ENCODE measurements at regions not wholly inside any gene's neighbourhood (a gene's known extent, or its start where the extent isn't known, plus 50 kb on each side); places are given as distances from the start of the nearest gene placed in this dataset.

DNA sequence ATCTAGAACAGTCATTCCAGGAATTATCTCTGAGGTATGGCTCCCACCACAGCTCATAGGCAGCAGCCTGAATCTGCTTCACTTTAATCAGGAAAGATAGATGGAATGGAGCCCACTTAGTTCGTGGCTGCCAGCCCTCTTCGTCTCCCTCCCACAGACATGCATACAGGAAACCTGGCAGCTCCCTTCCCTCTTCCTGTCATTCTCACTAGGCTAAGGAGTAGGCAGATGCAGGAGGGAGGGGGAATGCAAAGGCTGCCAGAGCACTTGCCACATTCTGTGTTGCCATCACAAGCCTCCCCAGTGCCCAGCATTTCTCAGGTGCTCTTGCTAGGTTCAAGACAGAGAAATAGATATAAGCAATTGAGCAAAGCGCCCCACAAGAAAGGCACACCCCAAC is 378.9 kb downstream of the ELAVL2 start:
- Histone ChIP-seq H3K27ac (ENCODE audit: low read depth, low read length, poor library complexity, severe bottlenecking) (no peak overlapping the region), H4K20me1 (ENCODE audit: insufficient read depth, low read length) (no peaks in the 10 kb centered on the region), H3K4me1 (ENCODE audit: insufficient read depth, low read length, poor library complexity, severe bottlenecking) (no peaks in the 10 kb centered on the region), H3K79me2 (ENCODE audit: insufficient read depth, low read depth, low read length) (no peaks in the 10 kb centered on the region), H3K9me2 (ENCODE audit: insufficient read depth, low read length) (no peaks in the 10 kb centered on the region), H3K4me2 (ENCODE audit: low read length) (no peak overlapping the region), H2AFZ (ENCODE audit: low read length) (no peak overlapping the region), H3K36me3 (ENCODE audit: insufficient read depth, low read length) (no peaks in the 10 kb centered on the region), H3K4me3 (ENCODE audit: low read depth, low read length, poor library complexity, severe bottlenecking) (no peak overlapping the region), H3K9me3 (ENCODE audit: low read length) (no peaks in the 10 kb centered on the region)
- ChIA-PET POLR2A (interaction anchor here (0.8 kb wide), 1 partner anchor 8 kb away, joined by 5 read pairs; no protein-coding TSS in a partner anchor), CTCF (ENCODE audit: unreplicated experiment) (no interaction called here)
- BruUV-seq (replicated peaks), result no TSS peak
- TF ChIP-seq, protein P1, sequence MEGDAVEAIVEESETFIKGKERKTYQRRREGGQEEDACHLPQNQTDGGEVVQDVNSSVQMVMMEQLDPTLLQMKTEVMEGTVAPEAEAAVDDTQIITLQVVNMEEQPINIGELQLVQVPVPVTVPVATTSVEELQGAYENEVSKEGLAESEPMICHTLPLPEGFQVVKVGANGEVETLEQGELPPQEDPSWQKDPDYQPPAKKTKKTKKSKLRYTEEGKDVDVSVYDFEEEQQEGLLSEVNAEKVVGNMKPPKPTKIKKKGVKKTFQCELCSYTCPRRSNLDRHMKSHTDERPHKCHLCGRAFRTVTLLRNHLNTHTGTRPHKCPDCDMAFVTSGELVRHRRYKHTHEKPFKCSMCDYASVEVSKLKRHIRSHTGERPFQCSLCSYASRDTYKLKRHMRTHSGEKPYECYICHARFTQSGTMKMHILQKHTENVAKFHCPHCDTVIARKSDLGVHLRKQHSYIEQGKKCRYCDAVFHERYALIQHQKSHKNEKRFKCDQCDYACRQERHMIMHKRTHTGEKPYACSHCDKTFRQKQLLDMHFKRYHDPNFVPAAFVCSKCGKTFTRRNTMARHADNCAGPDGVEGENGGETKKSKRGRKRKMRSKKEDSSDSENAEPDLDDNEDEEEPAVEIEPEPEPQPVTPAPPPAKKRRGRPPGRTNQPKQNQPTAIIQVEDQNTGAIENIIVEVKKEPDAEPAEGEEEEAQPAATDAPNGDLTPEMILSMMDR (conservative IDR thresholded peaks at IDR 0.05; ENCODE audit: low read length), result no peak
- TF ChIP-seq EZH2phosphoT487 (IDR thresholded peaks at IDR 0.05; ENCODE audit: borderline replicate concordance, low read depth, low read length), result no peak
- no peak for DNase-seq (ENCODE audit: low spot score)
- intact Hi-C loops (cut with micrococcal nuclease; ENCODE audit: unreplicated experiment), result no loop called here

- H2AFZ ChIP-seq (ENCODE audit: low read length), result no peak overlapping the region
- H3K9me2 ChIP-seq (ENCODE audit: insufficient read depth, low read length), result no peaks in the 10 kb centered on the region
- CTCF ChIA-PET (ENCODE audit: unreplicated experiment), result no interaction called here
- H3K36me3 ChIP-seq (ENCODE audit: insufficient read depth, low read length), result no peaks in the 10 kb centered on the region
- H3K9me3 ChIP-seq (ENCODE audit: low read length), result no peaks in the 10 kb centered on the region
- H3K27ac ChIP-seq (ENCODE audit: low read depth, low read length, poor library complexity, severe bottlenecking), result no peak overlapping the region
- intact Hi-C loops (cut with micrococcal nuclease; ENCODE audit: unreplicated experiment), result no loop called here
- no peaks in the 10 kb centered on the region for H3K79me2 ChIP-seq (ENCODE audit: insufficient read depth, low read depth, low read length)
- no peak for DNase-seq (ENCODE audit: low spot score)
- TF ChIP-seq EZH2phosphoT487 (IDR thresholded peaks at IDR 0.05; ENCODE audit: borderline replicate concordance, low read depth, low read length), result no peak
- TF ChIP-seq, protein P1 (conservative IDR thresholded peaks at IDR 0.05; ENCODE audit: low read length), result no peak
- no peak overlapping the region for H3K4me3 ChIP-seq (ENCODE audit: low read depth, low read length, poor library complexity, severe bottlenecking)
- H3K4me2 ChIP-seq (ENCODE audit: low read length), result no peak overlapping the region
- no TSS peak for BruUV-seq (replicated peaks)
- no peaks in the 10 kb centered on the region for H4K20me1 ChIP-seq (ENCODE audit: insufficient read depth, low read length)
- POLR2A ChIA-PET, result no interaction called here
- no peaks in the 10 kb centered on the region for H3K4me1 ChIP-seq (ENCODE audit: insufficient read depth, low read length, poor library complexity, severe bottlenecking)
Observed at GRCh38 chr9:23447944-23448343, 378.1 kb downstream of the ELAVL2 start.

DNA sequence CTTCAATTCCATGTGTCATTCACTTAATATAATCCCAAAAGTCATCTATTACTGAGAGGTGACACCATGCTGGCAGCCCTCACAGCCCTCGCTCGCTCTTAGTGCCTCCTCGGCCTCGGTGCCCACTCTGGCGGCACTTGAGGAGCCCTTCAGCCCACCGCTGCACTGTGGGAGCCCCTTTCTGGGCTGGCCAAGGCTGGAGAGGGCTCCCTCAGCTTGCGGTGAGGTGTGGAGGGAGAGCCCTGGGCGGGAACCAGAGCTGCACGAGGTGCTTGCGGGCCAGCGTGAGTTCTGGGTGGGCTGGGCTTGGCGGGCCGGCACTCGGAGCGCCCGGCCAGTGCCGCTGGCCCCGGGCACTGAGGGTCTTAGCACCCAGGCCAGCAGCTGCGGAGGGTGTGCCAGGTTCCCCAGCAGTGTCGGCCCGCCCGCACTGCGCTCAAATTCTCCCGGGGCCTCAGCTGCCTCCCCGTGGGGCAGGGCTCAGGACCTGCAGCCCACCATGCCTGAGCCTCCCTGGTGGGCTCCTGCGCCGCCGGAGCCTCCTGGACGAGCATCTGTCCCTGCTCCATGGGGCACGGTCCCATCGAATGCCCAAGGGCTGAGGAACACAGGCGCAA is 374.1 kb downstream of the ELAVL2 start:
- BruUV-seq (replicated peaks), result no TSS peak
- Histone ChIP-seq H3K4me3 (ENCODE audit: low read depth, low read length, poor library complexity, severe bottlenecking) (no peak overlapping the region), H3K9me2 (ENCODE audit: insufficient read depth, low read length) (no peaks in the 10 kb centered on the region), H3K27ac (ENCODE audit: low read depth, low read length, poor library complexity, severe bottlenecking) (no peak overlapping the region), H2AFZ (ENCODE audit: low read length) (no peak overlapping the region), H3K4me1 (ENCODE audit: insufficient read depth, low read length, poor library complexity, severe bottlenecking) (no peaks in the 10 kb centered on the region), H3K4me2 (ENCODE audit: low read length) (no peak overlapping the region), H3K79me2 (ENCODE audit: insufficient read depth, low read depth, low read length) (no peaks in the 10 kb centered on the region), H3K9me3 (ENCODE audit: low read length) (no peaks in the 10 kb centered on the region), H3K36me3 (ENCODE audit: insufficient read depth, low read length) (no peaks in the 10 kb centered on the region), H4K20me1 (ENCODE audit: insufficient read depth, low read length) (no peaks in the 10 kb centered on the region)
- intact Hi-C loops (cut with micrococcal nuclease; ENCODE audit: unreplicated experiment), result no loop called here
- CTCF ChIA-PET (ENCODE audit: unreplicated experiment), result no interaction called here
- DNase-seq (ENCODE audit: low spot score), result no peak
- POLR2A ChIA-PET, result no interaction called here
- TF ChIP-seq EZH2phosphoT487 (IDR thresholded peaks at IDR 0.05; ENCODE audit: borderline replicate concordance, low read depth, low read length), result no peak
- TF ChIP-seq, protein P1 (conservative IDR thresholded peaks at IDR 0.05; ENCODE audit: low read length), result no peak

All from OCI-LY7 (cell line).